IMR-90 (cell line): ENCODE measurements at regions not wholly inside any gene's neighbourhood (a gene's known extent, or its start where the extent isn't known, plus 50 kb on each side); places are given as distances from the start of the nearest gene placed in this dataset.
A peak's percentile ranks its signal among the peaks of the same experiment; 100 is the strongest.

Source experiments
- ATAC-seq: fragments of 200-7000 bp; cut with Tn5 transposase; 2 replicates; pipeline ENCODE4 v1.9.1; 2020; ENCODE audit warnings: low read depth, mild to moderate bottlenecking, moderate library complexity
- BruUV-seq: library from RNA; stranded (reverse); fragments of 400-500 nt; replicated peaks from 2 replicates; lab custom pipeline; 2021; lab: Mats Ljungman, UMichigan
- CTCF ChIA-PET: fragments of 300-600 bp; formaldehyde crosslinking; extraction: SDS; loops from one replicate; lab custom pipeline; 2021; ENCODE audit warnings: antibody characterized with exemption; lab: Yijun Ruan, JAX
- POLR2A ChIA-PET: fragments of 300-600 bp; sonication (Branson Sonifier 250); formaldehyde crosslinking; loops from one replicate; lab custom pipeline; 2022; ENCODE audit warnings: antibody characterized with exemption; ENCODE audit not compliant: unreplicated experiment; lab: Charles Lee
- DNase-seq: peaks from one replicate; pipeline ENCODE4 v3.0.0; 2013
- H2AFZ ChIP-seq: replicated peaks from 2 replicates; pipeline ENCODE3; 2013; ENCODE audit warnings: low read length, mild to moderate bottlenecking; ENCODE audit not compliant: poor library complexity
- H2AK5ac ChIP-seq: 2 replicates; pipeline ENCODE4 v1.6.1; 2013; ENCODE audit warnings: low read depth, low read length, inconsistent platforms
- H2AK9ac ChIP-seq: replicated peaks from 2 replicates; pipeline ENCODE3; 2013; ENCODE audit warnings: mild to moderate bottlenecking, low read depth, low read length, moderate library complexity; ENCODE audit not compliant: poor library complexity
- H2BK120ac ChIP-seq: 2 replicates; pipeline ENCODE4 v1.6.1; 2013; ENCODE audit warnings: low read depth, low read length, inconsistent platforms
- H2BK15ac ChIP-seq: 3 replicates; pipeline ENCODE4 v1.6.1; 2013; ENCODE audit warnings: low read depth, low read length, inconsistent platforms
- H2BK20ac ChIP-seq: 2 replicates; pipeline ENCODE4 v1.6.1; 2013; ENCODE audit warnings: low read depth, mild to moderate bottlenecking, inconsistent platforms, low read length, moderate library complexity
- H2BK5ac ChIP-seq: 2 replicates; pipeline ENCODE4 v1.6.1; 2013; ENCODE audit warnings: mild to moderate bottlenecking, low read depth, low read length, inconsistent platforms; ENCODE audit not compliant: poor library complexity, severe bottlenecking
- H3K14ac ChIP-seq: replicated peaks from 2 replicates; pipeline ENCODE4 v1.6.1; 2013; ENCODE audit warnings: low read depth, low read length, inconsistent platforms
- H3K18ac ChIP-seq: 2 replicates; pipeline ENCODE4 v1.6.1; 2013; ENCODE audit warnings: low read depth, low read length, control low read depth
- H3K23ac ChIP-seq: 2 replicates; pipeline ENCODE4 v1.6.1; 2013; ENCODE audit warnings: low read depth, low read length, inconsistent platforms
- H3K27ac ChIP-seq: 2 replicates; pipeline ENCODE4 v1.5.1; 2013; ENCODE audit warnings: mild to moderate bottlenecking, control low read depth, low read length; ENCODE audit not compliant: insufficient read depth
- H3K27me3 ChIP-seq: 2 replicates; pipeline ENCODE4 v1.6.1; 2013; ENCODE audit warnings: low read length; ENCODE audit not compliant: control insufficient read depth, insufficient read depth
- H3K36me3 ChIP-seq: 2 replicates; pipeline ENCODE4 v1.6.1; 2013; ENCODE audit warnings: low read length, mixed read lengths; ENCODE audit not compliant: control insufficient read depth, insufficient read depth
- H3K4ac ChIP-seq: 2 replicates; pipeline ENCODE4 v1.6.1; 2013; ENCODE audit warnings: low read depth, low read length, inconsistent platforms
- H3K4me1 ChIP-seq: 2 replicates; pipeline ENCODE4 v1.6.1; 2013; ENCODE audit warnings: low read length, mixed read lengths; ENCODE audit not compliant: control insufficient read depth, insufficient read depth
- H3K4me2 ChIP-seq: 2 replicates; pipeline ENCODE4 v1.6.1; 2013; ENCODE audit warnings: low read depth, mild to moderate bottlenecking, control low read depth, low read length, moderate library complexity
- H3K4me3 ChIP-seq: 2 replicates; pipeline ENCODE4 v1.5.1; 2013; ENCODE audit warnings: low read depth, mild to moderate bottlenecking, control low read depth, low read length, moderate library complexity; ENCODE audit not compliant: insufficient read depth
- H3K56ac ChIP-seq: 2 replicates; pipeline ENCODE4 v1.6.1; 2013; ENCODE audit warnings: low read length, inconsistent platforms; ENCODE audit not compliant: insufficient read depth; ENCODE audit errors: extremely low read depth
- H3K79me1 ChIP-seq, 2 experiments: 2 replicates each; pipeline ENCODE4 v1.6.1; 2013; ENCODE audit warnings: low read length in 2 of 2, inconsistent platforms in 1 of 2, low read depth in 1 of 2
- H3K9ac ChIP-seq: 2 replicates; pipeline ENCODE4 v1.6.1; 2013; ENCODE audit warnings: low read depth, low read length, control low read depth
- H3K9me1 ChIP-seq: 2 replicates; pipeline ENCODE4 v1.6.1; 2013; ENCODE audit warnings: low read length, inconsistent platforms; ENCODE audit not compliant: insufficient read depth
- H3K9me3 ChIP-seq: 2 replicates; pipeline ENCODE4 v1.6.1; 2013; ENCODE audit warnings: low read length; ENCODE audit not compliant: control insufficient read depth, insufficient read depth
- H4K20me1 ChIP-seq: 2 replicates; pipeline ENCODE4 v1.6.1; 2013; ENCODE audit warnings: low read length, inconsistent platforms; ENCODE audit not compliant: insufficient read depth
- H4K5ac ChIP-seq: 2 replicates; pipeline ENCODE4 v1.6.1; 2013; ENCODE audit warnings: mild to moderate bottlenecking, low read depth, low read length, control low read depth
- H4K8ac ChIP-seq, 2 experiments: 2 replicates each; pipeline ENCODE4 v1.6.1; 2013; ENCODE audit warnings: low read depth in 2 of 2, low read length in 2 of 2, control low read depth in 1 of 2, inconsistent platforms in 1 of 2
- H4K91ac ChIP-seq: 2 replicates; pipeline ENCODE4 v1.6.1; 2013; ENCODE audit warnings: low read depth, low read length, inconsistent platforms; ENCODE audit not compliant: insufficient read depth
- BHLHE40 ChIP-seq: fragments of 150-350 bp; IDR thresholded peaks from 2 replicates; pipeline ENCODE4 v1.6.1; 2016; ENCODE audit warnings: mild to moderate bottlenecking, low read depth, low read length
- CHD1 ChIP-seq: IDR thresholded peaks from 2 replicates; pipeline ENCODE4 v1.6.1; 2012; ENCODE audit warnings: low read depth, low read length, improper control_type of control experiment
- CTCF ChIP-seq: conservative IDR thresholded peaks from 2 replicates; pipeline ENCODE4 v1.5.1; 2012; ENCODE audit warnings: mild to moderate bottlenecking, low read depth, low read length, improper control_type of control experiment
- MAFK ChIP-seq: IDR thresholded peaks from 2 replicates; pipeline ENCODE4 v1.6.1; 2012; ENCODE audit warnings: low read depth, low read length, improper control_type of control experiment
- MXI1 ChIP-seq: IDR thresholded peaks from 2 replicates; pipeline ENCODE4 v1.6.1; 2012; ENCODE audit warnings: low read depth, mild to moderate bottlenecking, low read length, moderate library complexity, borderline replicate concordance
- NFE2L2 ChIP-seq: fragments of 150-350 bp; IDR thresholded peaks from 2 replicates; pipeline ENCODE4 v1.6.1; 2016; ENCODE audit warnings: low read depth, mild to moderate bottlenecking, low read length
- RAD21 ChIP-seq: IDR thresholded peaks from 2 replicates; pipeline ENCODE4 v1.6.1; 2012; ENCODE audit warnings: low read length, improper control_type of control experiment
- RCOR1 ChIP-seq: IDR thresholded peaks from 2 replicates; pipeline ENCODE4 v1.6.1; 2012; ENCODE audit warnings: mild to moderate bottlenecking, low read length, improper control_type of control experiment; ENCODE audit not compliant: insufficient replicate concordance
- RFX5 ChIP-seq: IDR thresholded peaks from 2 replicates; pipeline ENCODE4 v1.8.0; 2012; ENCODE audit warnings: low read depth, mild to moderate bottlenecking, low read length, moderate library complexity
- SMC3 ChIP-seq: fragments of 150-350 bp; IDR thresholded peaks from 2 replicates; pipeline ENCODE4 v1.6.1; 2016; ENCODE audit warnings: low read depth, mild to moderate bottlenecking, antibody characterized with exemption, low read length, moderate library complexity
- USF2 ChIP-seq: fragments of 150-350 bp; IDR thresholded peaks from 2 replicates; pipeline ENCODE4 v1.6.1; 2017; ENCODE audit warnings: mild to moderate bottlenecking, antibody characterized with exemption, low read length, low read depth
- WGBS, 2 experiments: methylation state at CpG; one replicate each; pipeline versions ENCODE4 v1.1.5 to v1.1.7; 2013; ENCODE audit warnings: missing lambda C conversion rate in 2 of 2; ENCODE audit not compliant: insufficient read length in 1 of 2; ENCODE audit errors: extremely low coverage in 2 of 2; 5-methylcytosine and 5-hydroxymethylcytosine counted together
- dilution Hi-C: fragments of 300-500 bp; cut with HindIII; formaldehyde crosslinking; loops from one replicate; pipeline ENCODE4 v1.14.3; 2018; ENCODE audit warnings: low sequenced_read_pairs; ENCODE audit not compliant: unreplicated experiment
- in situ Hi-C: fragments of 300-500 bp; cut with MboI; formaldehyde crosslinking; loops from 3 replicates; pipeline ENCODE4 v1.14.3; 2019; ENCODE audit warnings: low sequenced_read_pairs, inconsistent platforms, mixed read lengths
- intact Hi-C: fragments of 100-400 bp; cut with micrococcal nuclease; formaldehyde crosslinking; loops from 2 replicates; pipeline ENCODE4 v1.10.0; 2022

- H3K4me3 ChIP-seq, result no peak overlapping the region
- H3K4me2 ChIP-seq, result no peak overlapping the region
- H4K5ac ChIP-seq, result no peak overlapping the region
- in situ Hi-C loops, result no loop called here
- H3K9me1 ChIP-seq, result no peaks in the 10 kb centered on the region
- no peak overlapping the region for H3K27ac ChIP-seq
- no peak overlapping the region for H3K9ac ChIP-seq
- H2AK5ac ChIP-seq, result no peak overlapping the region
- no peak overlapping the region for H2AK9ac ChIP-seq
- peak overlapping the region; percentile 5 for H2AFZ ChIP-seq
- no peaks in the 10 kb centered on the region for H3K36me3 ChIP-seq
- no peak overlapping the region for H2BK5ac ChIP-seq
- H2BK120ac ChIP-seq, result no peak overlapping the region
- no peak overlapping the region for H2BK15ac ChIP-seq
- H3K9me3 ChIP-seq, result no peaks in the 10 kb centered on the region
- 20% methylated on average over 2 of the region's 7 CpGs; no CpG with 5 or more reads in 1 of the 2 experiments for whole genome bisulfite sequencing, 2 experiments
- H3K14ac ChIP-seq, result no peak overlapping the region
- no peaks in the 10 kb centered on the region for H3K4me1 ChIP-seq
- no peak overlapping the region for H3K23ac ChIP-seq
- ATAC-seq, result no peak
- BruUV-seq, result no TSS peak
- H4K91ac ChIP-seq, result no peak overlapping the region
- ChIA-PET POLR2A (no interaction called here), CTCF (interaction anchor here (1.8 kb wide), 1 partner anchor 19 kb away, joined by 4 read pairs; no protein-coding TSS in a partner anchor)
- H3K18ac ChIP-seq, result no peak overlapping the region
- DNase-seq, result peak; percentile 4
- peak; percentile 57; the same call in 1 of the 2 replicates for TF ChIP-seq BHLHE40
- TF ChIP-seq USF2, result peak; percentile 90
- TF ChIP-seq CHD1, result no peak
- no peak for TF ChIP-seq MXI1
- TF ChIP-seq CTCF, result peak; percentile 39
- TF ChIP-seq NFE2L2, result no peak
- no peak for TF ChIP-seq MAFK
- TF ChIP-seq SMC3, result peak; percentile 38
- no peak for TF ChIP-seq RFX5
- no peak for TF ChIP-seq RCOR1
- TF ChIP-seq RAD21, result peak; percentile 25; the same call in 1 of the 2 replicates
- no peaks in the 10 kb centered on the region for H3K79me1 ChIP-seq
- intact Hi-C loops, result no loop called here
- no peak overlapping the region for H2BK20ac ChIP-seq
- no peaks in the 10 kb centered on the region for H3K27me3 ChIP-seq
- dilution Hi-C loops, result no loop called here
- no peaks in the 10 kb centered on the region for H4K20me1 ChIP-seq
- no peak overlapping the region for H3K4ac ChIP-seq
- H4K8ac ChIP-seq, result no peak overlapping the region
- H3K56ac ChIP-seq, result no peak overlapping the region
Measured at GRCh38 chr5:146947181-146947941, 68.8 kb upstream of the PPP2R2B start.
